ENCODE measurements at regions not wholly inside any gene's neighbourhood (a gene's known extent, or its start where the extent isn't known, plus 50 kb on each side); places are given as distances from the start of the nearest gene placed in this dataset.

- no peak for TF ChIP-seq CTCF (IDR thresholded peaks at IDR 0.05; ENCODE audit: low read depth, low read length)
- in situ Hi-C loops (cut with HindIII; ENCODE audit: low sequenced_read_pairs) = no loop called here
- no peak overlapping the region for H3K4me3 ChIP-seq (ENCODE audit: low read depth, low read length)
- peak; percentile 8 for DNase-seq (ENCODE audit: low read depth, low spot score)
Observed at GRCh38 chr3:89690646-89691045, 583.2 kb downstream of the EPHA3 start.

- in situ Hi-C loops (cut with HindIII; ENCODE audit: low sequenced_read_pairs) = no loop called here
- DNase-seq (ENCODE audit: low read depth, low spot score) = no peak
- TF ChIP-seq CTCF (IDR thresholded peaks at IDR 0.05; ENCODE audit: low read depth, low read length) = no peak
- no peak overlapping the region for H3K4me3 ChIP-seq (ENCODE audit: low read depth, low read length)
Observed at GRCh38 chr3:89692601-89693000, 585.2 kb downstream of the EPHA3 start.

GRCh38 chr3:89697321-89697916 lies 590.0 kb downstream of the EPHA3 start:
- DNase-seq (ENCODE audit: low read depth, low spot score) = no peak
- no peak for TF ChIP-seq CTCF (IDR thresholded peaks at IDR 0.05; ENCODE audit: low read depth, low read length)
- in situ Hi-C loops (cut with HindIII; ENCODE audit: low sequenced_read_pairs) = no loop called here
- no peak overlapping the region for H3K4me3 ChIP-seq (ENCODE audit: low read depth, low read length)

- no peak for DNase-seq (ENCODE audit: low read depth, low spot score)
- in situ Hi-C loops (cut with HindIII; ENCODE audit: low sequenced_read_pairs) = no loop called here
Observed at GRCh38 chr3:89698208-89698830, 590.9 kb downstream of the EPHA3 start.

GRCh38 chr3:89699229-89699628 lies 591.8 kb downstream of the EPHA3 start:
- no peak for TF ChIP-seq CTCF (IDR thresholded peaks at IDR 0.05; ENCODE audit: low read depth, low read length)
- DNase-seq (ENCODE audit: low read depth, low spot score) = no peak
- in situ Hi-C loops (cut with HindIII; ENCODE audit: low sequenced_read_pairs) = no loop called here
- no peak overlapping the region for H3K4me3 ChIP-seq (ENCODE audit: low read depth, low read length)

More at GRCh38 chr3:89698208-89698830, 590.9 kb downstream of the EPHA3 start:
- TF ChIP-seq CTCF (IDR thresholded peaks at IDR 0.05; ENCODE audit: low read depth, low read length) = no peak
- H3K4me3 ChIP-seq (ENCODE audit: low read depth, low read length) = no peak overlapping the region

- no peak overlapping the region for H3K4me3 ChIP-seq (ENCODE audit: low read depth, low read length)
- in situ Hi-C loops (cut with HindIII; ENCODE audit: low sequenced_read_pairs) = no loop called here
- DNase-seq (ENCODE audit: low read depth, low spot score) = no peak
- no peak for TF ChIP-seq CTCF (IDR thresholded peaks at IDR 0.05; ENCODE audit: low read depth, low read length)
Observed at GRCh38 chr3:89699771-89700170, 592.4 kb downstream of the EPHA3 start.

Measured in astrocyte of the spinal cord (primary cell).